ENCODE measurements at regions not wholly inside any gene's neighbourhood (a gene's known extent, or its start where the extent isn't known, plus 50 kb on each side); places are given as distances from the start of the nearest gene placed in this dataset.

- Histone ChIP-seq H3K27ac (ENCODE audit: low read depth in 2 of 2, low read length in 1 of 2) (no peak overlapping the region), H3K9me3 (no peaks in the 10 kb centered on the region), H3K79me2 (ENCODE audit: insufficient read depth) (no peaks in the 10 kb centered on the region), H3F3A (replicated peaks; ENCODE audit: insufficient read depth) (no peaks in the 10 kb centered on the region), H3K9me2 (no peaks in the 10 kb centered on the region), H3K4me1 (ENCODE audit: control insufficient read depth in 1 of 2, insufficient read depth in 2 of 2, low read depth in 1 of 2, low read length in 1 of 2) (no peaks in the 10 kb centered on the region), H4K20me1 (ENCODE audit: insufficient read depth) (no peaks in the 10 kb centered on the region), H3K27me3 (ENCODE audit: insufficient read depth) (no peaks in the 10 kb centered on the region), H3K36me3 (replicated peaks in 1 of 2; ENCODE audit: control insufficient read depth in 1 of 2, insufficient read depth in 2 of 2, low read length in 1 of 2) (no peaks in the 10 kb centered on the region), H3K4me2 (no peak overlapping the region), H2AFZ (ENCODE audit: low read depth) (no peak overlapping the region), H3K9ac (no peak overlapping the region), H3K4me3 (ENCODE audit: low read depth in 2 of 2, low read length in 1 of 2) (no peak overlapping the region)
- TF ChIP-seq GATA2 (CRISPR knock-in tag; IDR thresholded peaks at IDR 0.05) (no peak), RFX5 (IDR thresholded peaks at IDR 0.05; ENCODE audit: low read length) (no peak), YY1 (IDR thresholded peaks at IDR 0.05; ENCODE audit: low read depth) (no peak), GABPA (IDR thresholded peaks at IDR 0.05; ENCODE audit: low read depth) (no peak), REST (IDR thresholded peaks at IDR 0.05; ENCODE audit: low read depth, low read length) (no peak)
- ChIA-PET CTCF (interaction anchor here (1.1 kb wide), 1 partner anchor 11 kb away, joined by 4 read pairs; no protein-coding TSS in a partner anchor), POLR2A (no interaction called here)
- DNase-seq, result no peak
- 91% methylated on average over 2 of the region's 2 CpGs for WGBS (ENCODE audit: low lambda C conversion rate)
Measured at GRCh38 chr5:96140496-96140895, 178.8 kb upstream of the ELL2 start.

- H3K4me1 ChIP-seq (ENCODE audit: control insufficient read depth in 1 of 2, insufficient read depth in 2 of 2, low read depth in 1 of 2, low read length in 1 of 2), result no peaks in the 10 kb centered on the region
- H3K9me2 ChIP-seq, result no peaks in the 10 kb centered on the region
- CTCF ChIA-PET, result no interaction called here
- no peak overlapping the region for H3K27ac ChIP-seq (ENCODE audit: low read depth in 2 of 2, low read length in 1 of 2)
- no peak overlapping the region for H2AFZ ChIP-seq (ENCODE audit: low read depth)
- no peak for DNase-seq
- H3K9ac ChIP-seq, result no peak overlapping the region
- no peak overlapping the region for H3K4me2 ChIP-seq
- H3K27me3 ChIP-seq (ENCODE audit: insufficient read depth), result no peaks in the 10 kb centered on the region
- H3K4me3 ChIP-seq (ENCODE audit: low read depth in 2 of 2, low read length in 1 of 2), result no peak overlapping the region
- no peaks in the 10 kb centered on the region for H4K20me1 ChIP-seq (ENCODE audit: insufficient read depth)
- no peaks in the 10 kb centered on the region for H3K9me3 ChIP-seq
- TF ChIP-seq PBX3 (IDR thresholded peaks at IDR 0.05) (no peak), MEF2A (IDR thresholded peaks at IDR 0.05; ENCODE audit: borderline replicate concordance, low read depth) (no peak), FOXJ3 (CRISPR knock-in tag; IDR thresholded peaks at IDR 0.05) (no peak), MXI1 (IDR thresholded peaks at IDR 0.05; ENCODE audit: low read depth, low read length) (no peak), MAX (IDR thresholded peaks at IDR 0.05; ENCODE audit: low read depth) (no peak), CHD2 (IDR thresholded peaks at IDR 0.05; ENCODE audit: low read length, partially characterized antibody) (no peak), RCOR1 (IDR thresholded peaks at IDR 0.05; ENCODE audit: low read length) (no peak), ELF1 (IDR thresholded peaks at IDR 0.05) (no peak), RAD21 (IDR thresholded peaks at IDR 0.05; ENCODE audit: low read length) (no peak), GATA2 (CRISPR knock-in tag; IDR thresholded peaks at IDR 0.05) (no peak), TCF12 (IDR thresholded peaks at IDR 0.05) (no peak), YY1 (IDR thresholded peaks at IDR 0.05; ENCODE audit: low read depth) (no peak), SMC3 (IDR thresholded peaks at IDR 0.05; ENCODE audit: low read depth, low read length) (no peak), JUND (IDR thresholded peaks at IDR 0.05) (no peak), IRF3 (IDR thresholded peaks at IDR 0.05; ENCODE audit: low read depth, low read length) (no peak), EP300 (IDR thresholded peaks at IDR 0.05; ENCODE audit: borderline replicate concordance in 1 of 2, low read depth in 1 of 2, low read length in 1 of 2) (no peak)
- no peaks in the 10 kb centered on the region for H3K79me2 ChIP-seq (ENCODE audit: insufficient read depth)
- 81% methylated on average over 1 of the region's 1 CpG for WGBS (ENCODE audit: low lambda C conversion rate)
- no peaks in the 10 kb centered on the region for H3F3A ChIP-seq (replicated peaks; ENCODE audit: insufficient read depth)
- POLR2A ChIA-PET, result no interaction called here
- no peaks in the 10 kb centered on the region for H3K36me3 ChIP-seq (replicated peaks in 1 of 2; ENCODE audit: control insufficient read depth in 1 of 2, insufficient read depth in 2 of 2, low read length in 1 of 2)
Measured at GRCh38 chr5:96140084-96140483, 178.4 kb upstream of the ELL2 start.

Measured in SK-N-SH (cell line).